KMS-11 (cell line): ENCODE measurements at regions not wholly inside any gene's neighbourhood (a gene's known extent, or its start where the extent isn't known, plus 50 kb on each side); places are given as distances from the start of the nearest gene placed in this dataset.

Experiments
- H2AFZ ChIP-seq: fragments of 200-600 bp; sonication (generic); 2 replicates; pipeline ENCODE4 v1.6.1; 2016; ENCODE audit warnings: antibody characterized with exemption, mixed run types, low read depth
- H3K27ac ChIP-seq: fragments of 200-600 bp; sonication (generic); 2 replicates; pipeline ENCODE4 v1.6.1; 2016; ENCODE audit warnings: mild to moderate bottlenecking, mixed run types
- H3K27me3 ChIP-seq: fragments of 200-600 bp; sonication (generic); 2 replicates; pipeline ENCODE4 v1.6.1; 2017; ENCODE audit warnings: mild to moderate bottlenecking, low read depth, mixed run types, moderate library complexity; ENCODE audit not compliant: insufficient read depth
- H3K36me3 ChIP-seq: fragments of 200-600 bp; sonication (generic); 2 replicates; pipeline ENCODE4 v1.6.1; 2017; ENCODE audit warnings: mild to moderate bottlenecking, mixed run types; ENCODE audit not compliant: insufficient read depth
- H3K4me1 ChIP-seq: fragments of 200-600 bp; sonication (generic); 2 replicates; pipeline ENCODE4 v1.6.1; 2016; ENCODE audit warnings: mild to moderate bottlenecking, low read depth, mixed run types; ENCODE audit not compliant: poor library complexity, severe bottlenecking
- H3K4me2 ChIP-seq: fragments of 200-600 bp; sonication (generic); 2 replicates; pipeline ENCODE4 v1.7.0; 2016; ENCODE audit warnings: mild to moderate bottlenecking, mixed run types
- H3K4me3 ChIP-seq: fragments of 200-600 bp; sonication (generic); IDR thresholded peaks from 2 replicates; pipeline ENCODE4 v1.6.1; 2017; ENCODE audit warnings: low read depth, low read length, mixed read lengths; ENCODE audit not compliant: insufficient read depth
- H3K79me2 ChIP-seq: fragments of 200-600 bp; sonication (generic); 2 replicates; pipeline ENCODE4 v1.6.1; 2016; ENCODE audit warnings: low read depth, mixed run types; ENCODE audit not compliant: insufficient read depth
- H3K9ac ChIP-seq: fragments of 200-600 bp; sonication (generic); 2 replicates; pipeline ENCODE4 v1.6.1; 2016; ENCODE audit warnings: mild to moderate bottlenecking, mixed run types
- H4K20me1 ChIP-seq: fragments of 200-600 bp; sonication (generic); 2 replicates; pipeline ENCODE4 v1.6.1; 2016; ENCODE audit warnings: mild to moderate bottlenecking, mixed run types; ENCODE audit not compliant: insufficient read depth
- CTCF ChIP-seq: fragments of 200-600 bp; sonication (generic); conservative IDR thresholded peaks from 2 replicates; pipeline ENCODE4 v1.6.1; 2017; ENCODE audit warnings: low read depth, mild to moderate bottlenecking, antibody characterized with exemption, low read length, moderate library complexity, mixed read lengths

GRCh38 chr7:12508554-12508953 lies 62.0 kb upstream of the SCIN start:
- Histone ChIP-seq H3K36me3 (no peaks in the 10 kb centered on the region), H2AFZ (no peak overlapping the region), H3K4me2 (no peak overlapping the region), H3K9ac (no peak overlapping the region), H3K27me3 (no peaks in the 10 kb centered on the region), H3K79me2 (no peaks in the 10 kb centered on the region), H4K20me1 (no peaks in the 10 kb centered on the region), H3K4me3 (no peak overlapping the region), H3K27ac (no peak overlapping the region), H3K4me1 (no peaks in the 10 kb centered on the region)
- TF ChIP-seq CTCF, result no peak

GRCh38 chr7:12517451-12517850 lies 53.1 kb upstream of the SCIN start:
- Histone ChIP-seq H3K4me1 (no peaks in the 10 kb centered on the region), H3K4me2 (no peak overlapping the region), H3K4me3 (no peak overlapping the region), H4K20me1 (no peaks in the 10 kb centered on the region), H3K79me2 (no peaks in the 10 kb centered on the region), H2AFZ (no peak overlapping the region), H3K27ac (no peak overlapping the region), H3K36me3 (no peaks in the 10 kb centered on the region), H3K9ac (no peak overlapping the region), H3K27me3 (no peaks in the 10 kb centered on the region)
- no peak for TF ChIP-seq CTCF

- peak; percentile 78 for TF ChIP-seq CTCF
- Histone ChIP-seq H4K20me1 (no peaks in the 10 kb centered on the region), H3K36me3 (no peaks in the 10 kb centered on the region), H3K4me2 (no peak overlapping the region), H2AFZ (no peak overlapping the region), H3K9ac (no peak overlapping the region), H3K27me3 (no peaks in the 10 kb centered on the region), H3K79me2 (no peaks in the 10 kb centered on the region), H3K4me3 (no peak overlapping the region), H3K27ac (no peak overlapping the region), H3K4me1 (no peaks in the 10 kb centered on the region)
Observed at GRCh38 chr7:12518920-12519681, 51.4 kb upstream of the SCIN start.

GRCh38 chr7:12519682-12520009 lies 50.9 kb upstream of the SCIN start:
- H3K9ac ChIP-seq, result no peak overlapping the region

More at GRCh38 chr7:12519682-12520009, 50.9 kb upstream of the SCIN start:
- no peaks in the 10 kb centered on the region for H4K20me1 ChIP-seq
- TF ChIP-seq CTCF, result no peak
- no peaks in the 10 kb centered on the region for H3K27me3 ChIP-seq
- no peak overlapping the region for H3K4me2 ChIP-seq
- no peak overlapping the region for H3K4me3 ChIP-seq
- H3K79me2 ChIP-seq, result no peaks in the 10 kb centered on the region
- no peaks in the 10 kb centered on the region for H3K36me3 ChIP-seq
- no peak overlapping the region for H2AFZ ChIP-seq
- no peak overlapping the region for H3K27ac ChIP-seq
- H3K4me1 ChIP-seq, result no peaks in the 10 kb centered on the region
